ENCODE measurements at regions not wholly inside any gene's neighbourhood (a gene's known extent, or its start where the extent isn't known, plus 50 kb on each side); places are given as distances from the start of the nearest gene placed in this dataset.
"Not testable (repeated sequence)": the region's sequence is repeated elsewhere in the genome, so short reads cannot be mapped to it uniquely, and the experiment has no call there.

- TF ChIP-seq MAX (IDR thresholded peaks at IDR 0.05; ENCODE audit: low read depth): no peak
- no peak for TF ChIP-seq NRF1 (IDR thresholded peaks at IDR 0.05; ENCODE audit: low read depth, low read length)
- no peak for TF ChIP-seq FOXJ3 (CRISPR knock-in tag; IDR thresholded peaks at IDR 0.05)
- no peak for TF ChIP-seq RFX5 (IDR thresholded peaks at IDR 0.05; ENCODE audit: low read length)
Observed at GRCh38 chr4:3945511-3946290, 179.5 kb downstream of the ADRA2C start (continued).

GRCh38 chr4:3946553-3946952 lies 180.4 kb downstream of the ADRA2C start:
- H3F3A ChIP-seq (replicated peaks; ENCODE audit: insufficient read depth); H3K27ac ChIP-seq (ENCODE audit: low read depth in 2 of 2, low read length in 1 of 2); H3K9ac ChIP-seq; H3K36me3 ChIP-seq (replicated peaks in 1 of 2; ENCODE audit: control insufficient read depth in 1 of 2, insufficient read depth in 2 of 2, low read length in 1 of 2); H3K4me3 ChIP-seq (ENCODE audit: low read depth in 2 of 2, low read length in 1 of 2); POLR2A ChIA-PET; H3K27me3 ChIP-seq (ENCODE audit: insufficient read depth); DNase-seq; H3K79me2 ChIP-seq (ENCODE audit: insufficient read depth); H3K9me3 ChIP-seq; H3K9me2 ChIP-seq; H3K4me1 ChIP-seq (ENCODE audit: control insufficient read depth in 1 of 2, insufficient read depth in 2 of 2, low read depth in 1 of 2, low read length in 1 of 2); H2AFZ ChIP-seq (ENCODE audit: low read depth); H3K4me2 ChIP-seq; H4K20me1 ChIP-seq (ENCODE audit: insufficient read depth): not testable (repeated sequence)
- CTCF ChIA-PET: interaction anchor here (1.4 kb wide), 1 partner anchor 66 kb away, joined by 5 read pairs; no protein-coding TSS in a partner anchor
- WGBS (ENCODE audit: low lambda C conversion rate): 92% methylated on average over 16 of the region's 20 CpGs

- H3K9me2 ChIP-seq; H3K79me2 ChIP-seq (ENCODE audit: insufficient read depth); H3K9me3 ChIP-seq; H3K36me3 ChIP-seq (replicated peaks in 1 of 2; ENCODE audit: control insufficient read depth in 1 of 2, insufficient read depth in 2 of 2, low read length in 1 of 2); H3K27me3 ChIP-seq (ENCODE audit: insufficient read depth); H3F3A ChIP-seq (replicated peaks; ENCODE audit: insufficient read depth); H3K4me1 ChIP-seq (ENCODE audit: control insufficient read depth in 1 of 2, insufficient read depth in 2 of 2, low read depth in 1 of 2, low read length in 1 of 2); DNase-seq; POLR2A ChIA-PET; H3K27ac ChIP-seq (ENCODE audit: low read depth in 2 of 2, low read length in 1 of 2); H3K4me3 ChIP-seq (ENCODE audit: low read depth in 2 of 2, low read length in 1 of 2); H4K20me1 ChIP-seq (ENCODE audit: insufficient read depth); H3K4me2 ChIP-seq; CTCF ChIA-PET; H2AFZ ChIP-seq (ENCODE audit: low read depth); H3K9ac ChIP-seq: not testable (repeated sequence)
- WGBS (ENCODE audit: low lambda C conversion rate): 80% methylated on average over 2 of the region's 21 CpGs
Observed at GRCh38 chr4:3947761-3948160, 181.6 kb downstream of the ADRA2C start.

- H4K20me1 ChIP-seq (ENCODE audit: insufficient read depth); H3K9me3 ChIP-seq; H3K27me3 ChIP-seq (ENCODE audit: insufficient read depth); H3K9me2 ChIP-seq; H3K79me2 ChIP-seq (ENCODE audit: insufficient read depth); H3K4me3 ChIP-seq (ENCODE audit: low read depth in 2 of 2, low read length in 1 of 2); H3K36me3 ChIP-seq (replicated peaks in 1 of 2; ENCODE audit: control insufficient read depth in 1 of 2, insufficient read depth in 2 of 2, low read length in 1 of 2); H2AFZ ChIP-seq (ENCODE audit: low read depth); DNase-seq; CTCF ChIA-PET; H3K4me2 ChIP-seq; H3K27ac ChIP-seq (ENCODE audit: low read depth in 2 of 2, low read length in 1 of 2); H3K4me1 ChIP-seq (ENCODE audit: control insufficient read depth in 1 of 2, insufficient read depth in 2 of 2, low read depth in 1 of 2, low read length in 1 of 2); H3K9ac ChIP-seq; H3F3A ChIP-seq (replicated peaks; ENCODE audit: insufficient read depth): not testable (repeated sequence)
- POLR2A ChIA-PET: interaction anchor here (0.6 kb wide), 1 partner anchor 1754 kb away, joined by 3 read pairs; no protein-coding TSS in a partner anchor
- 96% methylated on average over 3 of the region's 5 CpGs for WGBS (ENCODE audit: low lambda C conversion rate)
Observed at GRCh38 chr4:3948210-3948609, 182.0 kb downstream of the ADRA2C start.
